Astrocyte (in vitro differentiated cells and primary cell): ENCODE measurements at regions not wholly inside any gene's neighbourhood (a gene's known extent, or its start where the extent isn't known, plus 50 kb on each side); places are given as distances from the start of the nearest gene placed in this dataset.
A peak's percentile ranks its signal among the peaks of the same experiment; 100 is the strongest.

ENCODE experiments used
- DNase-seq: peaks from one replicate; pipeline ENCODE4 v3.0.0-alpha.2; 2010; ENCODE audit warnings: low read depth
- FAIRE-seq: peaks from 2 replicates; lab custom pipeline; 2011; peaks lifted over from hg19 to GRCh38; lab: Jason Lieb, UNC
- H2AFZ ChIP-seq: 2 replicates; pipeline ENCODE4 v1.6.0; 2012; ENCODE audit warnings: low read depth, low read length, inconsistent platforms
- H3K27ac ChIP-seq: 2 replicates; pipeline ENCODE4 v1.5.1; 2011; ENCODE audit warnings: low read depth, low read length, inconsistent platforms
- H3K27me3 ChIP-seq: 2 replicates; pipeline ENCODE4 v1.6.0; 2011; ENCODE audit warnings: low read length, inconsistent platforms; ENCODE audit not compliant: insufficient read depth
- H3K36me3 ChIP-seq: 2 replicates; pipeline ENCODE4 v1.5.1; 2011; ENCODE audit warnings: low read length, inconsistent platforms; ENCODE audit not compliant: insufficient read depth
- H3K4me1 ChIP-seq: 2 replicates; pipeline ENCODE4 v1.5.1; 2011; ENCODE audit warnings: low read length, inconsistent platforms; ENCODE audit not compliant: insufficient read depth
- H3K4me2 ChIP-seq: 2 replicates; pipeline ENCODE4 v1.6.0; 2012; ENCODE audit warnings: low read length, inconsistent platforms
- H3K4me3 ChIP-seq: 2 replicates; pipeline ENCODE4 v1.5.1; 2011; ENCODE audit warnings: low read depth, mild to moderate bottlenecking, low read length, inconsistent platforms; ENCODE audit not compliant: insufficient read depth
- H3K79me2 ChIP-seq: 2 replicates; pipeline ENCODE4 v1.6.0; 2012; ENCODE audit warnings: mild to moderate bottlenecking, low read length, inconsistent platforms; ENCODE audit not compliant: insufficient read depth
- H3K9ac ChIP-seq: 2 replicates; pipeline ENCODE4 v1.6.0; 2012; ENCODE audit warnings: mild to moderate bottlenecking, low read length, inconsistent platforms
- H3K9me3 ChIP-seq: 2 replicates; pipeline ENCODE4 v1.5.1; 2012; ENCODE audit warnings: low read depth, mild to moderate bottlenecking, low read length, inconsistent platforms; ENCODE audit not compliant: insufficient read depth
- H4K20me1 ChIP-seq: 2 replicates; pipeline ENCODE4 v1.6.0; 2012; ENCODE audit warnings: low read length, inconsistent platforms; ENCODE audit not compliant: insufficient read depth
- H3K27ac Mint-ChIP-seq: one replicate; pipeline ENCODE4 v1.8.0; 2021; ENCODE audit warnings: mild to moderate bottlenecking, mixed read lengths; ENCODE audit not compliant: unreplicated experiment
- H3K27me3 Mint-ChIP-seq: one replicate; pipeline ENCODE4 v1.8.0; 2021; ENCODE audit warnings: low read depth, mixed read lengths; ENCODE audit not compliant: unreplicated experiment
- H3K36me3 Mint-ChIP-seq: one replicate; pipeline ENCODE4 v1.8.0; 2021; ENCODE audit warnings: low read depth, mixed read lengths; ENCODE audit not compliant: unreplicated experiment
- H3K4me1 Mint-ChIP-seq: one replicate; pipeline ENCODE4 v1.8.0; 2021; ENCODE audit warnings: low read depth, mixed read lengths; ENCODE audit not compliant: unreplicated experiment
- H3K4me3 Mint-ChIP-seq: one replicate; pipeline ENCODE4 v1.8.0; 2021; ENCODE audit warnings: mild to moderate bottlenecking, moderate library complexity, mixed read lengths; ENCODE audit not compliant: unreplicated experiment
- H3K9me3 Mint-ChIP-seq: one replicate; pipeline ENCODE4 v1.8.0; 2021; ENCODE audit warnings: mild to moderate bottlenecking, mixed read lengths; ENCODE audit not compliant: unreplicated experiment
- EZH2 ChIP-seq: IDR thresholded peaks from 2 replicates; pipeline ENCODE4 v1.6.1; 2012; ENCODE audit warnings: mild to moderate bottlenecking, low read length, inconsistent platforms; ENCODE audit not compliant: insufficient read depth
- TF ChIP-seq, protein P1 (sequence below): IDR thresholded peaks from 2 replicates; pipeline ENCODE4 v1.5.1; 2011; ENCODE audit warnings: low read depth, mild to moderate bottlenecking, inconsistent platforms, low read length, moderate library complexity; ENCODE audit not compliant: insufficient read depth

- TF ChIP-seq, protein P1, sequence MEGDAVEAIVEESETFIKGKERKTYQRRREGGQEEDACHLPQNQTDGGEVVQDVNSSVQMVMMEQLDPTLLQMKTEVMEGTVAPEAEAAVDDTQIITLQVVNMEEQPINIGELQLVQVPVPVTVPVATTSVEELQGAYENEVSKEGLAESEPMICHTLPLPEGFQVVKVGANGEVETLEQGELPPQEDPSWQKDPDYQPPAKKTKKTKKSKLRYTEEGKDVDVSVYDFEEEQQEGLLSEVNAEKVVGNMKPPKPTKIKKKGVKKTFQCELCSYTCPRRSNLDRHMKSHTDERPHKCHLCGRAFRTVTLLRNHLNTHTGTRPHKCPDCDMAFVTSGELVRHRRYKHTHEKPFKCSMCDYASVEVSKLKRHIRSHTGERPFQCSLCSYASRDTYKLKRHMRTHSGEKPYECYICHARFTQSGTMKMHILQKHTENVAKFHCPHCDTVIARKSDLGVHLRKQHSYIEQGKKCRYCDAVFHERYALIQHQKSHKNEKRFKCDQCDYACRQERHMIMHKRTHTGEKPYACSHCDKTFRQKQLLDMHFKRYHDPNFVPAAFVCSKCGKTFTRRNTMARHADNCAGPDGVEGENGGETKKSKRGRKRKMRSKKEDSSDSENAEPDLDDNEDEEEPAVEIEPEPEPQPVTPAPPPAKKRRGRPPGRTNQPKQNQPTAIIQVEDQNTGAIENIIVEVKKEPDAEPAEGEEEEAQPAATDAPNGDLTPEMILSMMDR = no peak
- TF ChIP-seq EZH2 = no peak
- DNase-seq (no peak), FAIRE-seq (no peak)
- no peak overlapping the region for H3K27ac Mint-ChIP-seq
- H4K20me1 ChIP-seq = no peaks in the 10 kb centered on the region
- no peak overlapping the region for H3K4me3 ChIP-seq
- no peaks in the 10 kb centered on the region for H3K9me3 Mint-ChIP-seq
- no peak overlapping the region for H3K9ac ChIP-seq
- peaks cover 7% of the 10 kb centered on the region for H3K4me1 Mint-ChIP-seq
- H3K36me3 ChIP-seq = no peaks in the 10 kb centered on the region
- H3K27ac ChIP-seq = no peak overlapping the region
- H3K27me3 ChIP-seq = no peaks in the 10 kb centered on the region
- H3K36me3 Mint-ChIP-seq = no peaks in the 10 kb centered on the region
- no peak overlapping the region for H3K4me2 ChIP-seq
- H3K9me3 ChIP-seq = no peaks in the 10 kb centered on the region
- H3K4me3 Mint-ChIP-seq = no peak overlapping the region
- no peaks in the 10 kb centered on the region for H3K4me1 ChIP-seq
- H3K79me2 ChIP-seq = no peaks in the 10 kb centered on the region
- H3K27me3 Mint-ChIP-seq = no peaks in the 10 kb centered on the region
- H2AFZ ChIP-seq = no peak overlapping the region
These were observed 195.7 kb upstream of the KCNMB2 start for GRCh38 chr3:178340506-178340905.

GRCh38 chr3:178341636-178342035 lies 194.6 kb upstream of the KCNMB2 start:
- H3K4me3 Mint-ChIP-seq = no peak overlapping the region
- H3K36me3 Mint-ChIP-seq = no peaks in the 10 kb centered on the region
- FAIRE-seq (no peak), DNase-seq (no peak)
- no peaks in the 10 kb centered on the region for H3K9me3 ChIP-seq
- H3K27ac ChIP-seq = no peak overlapping the region
- H3K27me3 Mint-ChIP-seq = no peaks in the 10 kb centered on the region
- H3K4me1 ChIP-seq = no peaks in the 10 kb centered on the region
- H4K20me1 ChIP-seq = no peaks in the 10 kb centered on the region
- H3K27ac Mint-ChIP-seq = no peak overlapping the region
- no peaks in the 10 kb centered on the region for H3K9me3 Mint-ChIP-seq
- H3K36me3 ChIP-seq = no peaks in the 10 kb centered on the region
- no peak overlapping the region for H3K4me2 ChIP-seq
- no peak overlapping the region for H3K9ac ChIP-seq
- H3K79me2 ChIP-seq = no peaks in the 10 kb centered on the region
- no peak overlapping the region for H2AFZ ChIP-seq
- no peaks in the 10 kb centered on the region for H3K27me3 ChIP-seq
- no peak overlapping the region for H3K4me3 ChIP-seq
- TF ChIP-seq, protein P1 = no peak
- no peak for TF ChIP-seq EZH2
- peaks cover 7% of the 10 kb centered on the region for H3K4me1 Mint-ChIP-seq

- Histone ChIP-seq H3K27ac (no peak overlapping the region), H3K4me3 (no peak overlapping the region), H3K4me1 (no peaks in the 10 kb centered on the region), H3K9ac (no peak overlapping the region), H2AFZ (no peak overlapping the region), H3K27me3 (no peaks in the 10 kb centered on the region), H3K79me2 (no peaks in the 10 kb centered on the region), H3K4me2 (no peak overlapping the region), H4K20me1 (no peaks in the 10 kb centered on the region), H3K9me3 (no peaks in the 10 kb centered on the region), H3K36me3 (no peaks in the 10 kb centered on the region)
- TF ChIP-seq, protein P1 = no peak
- no peak for TF ChIP-seq EZH2
- FAIRE-seq (peak; percentile 41), DNase-seq (no peak)
- Mint-ChIP-seq H3K9me3 (no peaks in the 10 kb centered on the region), H3K4me3 (no peak overlapping the region), H3K27ac (no peak overlapping the region), H3K27me3 (no peaks in the 10 kb centered on the region), H3K4me1 (peaks cover 7% of the 10 kb centered on the region), H3K36me3 (no peaks in the 10 kb centered on the region)
These were observed 194.1 kb upstream of the KCNMB2 start for GRCh38 chr3:178342111-178342510.
